ENCODE measurements at regions not wholly inside any gene's neighbourhood (a gene's known extent, or its start where the extent isn't known, plus 50 kb on each side); places are given as distances from the start of the nearest gene placed in this dataset.

DNA sequence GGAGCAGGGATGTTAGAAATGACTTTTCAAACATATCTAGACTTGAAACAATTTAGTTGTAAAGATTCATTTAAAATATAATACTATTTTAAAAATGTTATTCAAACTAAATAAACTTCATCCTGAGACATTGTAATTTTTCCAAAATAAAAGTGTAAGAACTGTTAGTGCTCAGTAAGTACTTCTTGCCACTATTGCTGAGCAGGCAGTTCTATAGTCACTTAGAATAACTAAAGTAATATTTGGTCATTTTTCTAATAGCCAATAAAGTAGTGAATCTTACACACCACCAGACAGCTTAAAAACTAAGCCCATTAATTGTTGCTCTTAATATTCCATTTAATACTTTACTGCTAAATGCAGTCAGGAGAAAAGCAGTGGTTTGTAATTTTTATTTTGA, 1120.0 kb upstream of the CDH10 start:
- DNase-seq, result no peak
- H4K20me1 ChIP-seq (ENCODE audit: low read length), result no peaks in the 10 kb centered on the region
- H3K9ac ChIP-seq (ENCODE audit: low read length), result no peak overlapping the region
- ATAC-seq, result no peak
- no peaks in the 10 kb centered on the region for H3K9me2 ChIP-seq (replicated peaks; ENCODE audit: low read length)
- no peaks in the 10 kb centered on the region for H3K36me3 ChIP-seq (ENCODE audit: low read depth, low read length)
- no peak overlapping the region for H3K4me3 ChIP-seq (ENCODE audit: low read length)
- no peak overlapping the region for H3K27ac ChIP-seq (ENCODE audit: low read length)
- no TSS peak for BruUV-seq (replicated peaks)
- CTCF ChIA-PET, result no interaction called here
- no peaks in the 10 kb centered on the region for H3K27me3 ChIP-seq (ENCODE audit: low read length)
- POLR2A ChIA-PET (ENCODE audit: unreplicated experiment), result no interaction called here
- no peaks in the 10 kb centered on the region for H3K4me1 ChIP-seq (ENCODE audit: insufficient read depth, low read length)
- no peak overlapping the region for H2AFZ ChIP-seq (ENCODE audit: low read length)
- H3K9me3 ChIP-seq (ENCODE audit: low read length), result no peaks in the 10 kb centered on the region
- no peaks in the 10 kb centered on the region for H3K79me2 ChIP-seq (ENCODE audit: low read length)
- intact Hi-C loops (cut with micrococcal nuclease), result loop anchor here (5.0 kb wide), 1 partner anchor 938 kb away; no protein-coding TSS in a partner anchor
- H3F3A ChIP-seq (ENCODE audit: low read length, unreplicated experiment), result no peaks in the 10 kb centered on the region
- no peak overlapping the region for H3K4me2 ChIP-seq (ENCODE audit: low read length)
- TF ChIP-seq, protein P1, sequence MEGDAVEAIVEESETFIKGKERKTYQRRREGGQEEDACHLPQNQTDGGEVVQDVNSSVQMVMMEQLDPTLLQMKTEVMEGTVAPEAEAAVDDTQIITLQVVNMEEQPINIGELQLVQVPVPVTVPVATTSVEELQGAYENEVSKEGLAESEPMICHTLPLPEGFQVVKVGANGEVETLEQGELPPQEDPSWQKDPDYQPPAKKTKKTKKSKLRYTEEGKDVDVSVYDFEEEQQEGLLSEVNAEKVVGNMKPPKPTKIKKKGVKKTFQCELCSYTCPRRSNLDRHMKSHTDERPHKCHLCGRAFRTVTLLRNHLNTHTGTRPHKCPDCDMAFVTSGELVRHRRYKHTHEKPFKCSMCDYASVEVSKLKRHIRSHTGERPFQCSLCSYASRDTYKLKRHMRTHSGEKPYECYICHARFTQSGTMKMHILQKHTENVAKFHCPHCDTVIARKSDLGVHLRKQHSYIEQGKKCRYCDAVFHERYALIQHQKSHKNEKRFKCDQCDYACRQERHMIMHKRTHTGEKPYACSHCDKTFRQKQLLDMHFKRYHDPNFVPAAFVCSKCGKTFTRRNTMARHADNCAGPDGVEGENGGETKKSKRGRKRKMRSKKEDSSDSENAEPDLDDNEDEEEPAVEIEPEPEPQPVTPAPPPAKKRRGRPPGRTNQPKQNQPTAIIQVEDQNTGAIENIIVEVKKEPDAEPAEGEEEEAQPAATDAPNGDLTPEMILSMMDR (conservative IDR thresholded peaks at IDR 0.05; ENCODE audit: low read depth, low read length), result no peak

DNA sequence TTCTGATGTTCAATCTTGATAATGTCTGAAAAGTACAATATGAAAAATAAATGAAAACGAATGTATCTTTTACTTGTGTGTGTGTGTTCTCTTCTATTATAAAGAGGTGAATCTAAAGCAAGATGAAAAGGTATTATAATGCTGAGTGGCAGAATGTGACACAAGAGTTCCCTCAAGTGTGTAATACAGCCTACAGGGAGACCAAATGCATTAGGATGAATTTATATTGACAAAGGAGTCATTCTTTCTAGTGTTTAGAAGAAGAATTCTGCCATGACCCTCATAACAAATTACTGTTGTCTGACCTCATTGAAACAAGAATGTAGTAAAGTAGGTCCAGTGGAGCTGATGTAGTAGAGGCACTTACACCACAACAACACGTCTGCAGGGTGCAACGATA, 1119.0 kb upstream of the CDH10 start:
- H3K4me1 ChIP-seq (ENCODE audit: insufficient read depth, low read length), result no peaks in the 10 kb centered on the region
- H3K9ac ChIP-seq (ENCODE audit: low read length), result no peak overlapping the region
- H3K79me2 ChIP-seq (ENCODE audit: low read length), result no peaks in the 10 kb centered on the region
- H3K4me2 ChIP-seq (ENCODE audit: low read length), result no peak overlapping the region
- CTCF ChIA-PET, result no interaction called here
- H3K9me3 ChIP-seq (ENCODE audit: low read length), result no peaks in the 10 kb centered on the region
- peak overlapping the region; percentile 64 for H2AFZ ChIP-seq (ENCODE audit: low read length)
- no peaks in the 10 kb centered on the region for H3K9me2 ChIP-seq (replicated peaks; ENCODE audit: low read length)
- no TSS peak for BruUV-seq (replicated peaks)
- DNase-seq (no peak), ATAC-seq (0 out of 2 replicates have a peak, but pooled peaks have one; percentile 27)
- H3F3A ChIP-seq (ENCODE audit: low read length, unreplicated experiment), result no peaks in the 10 kb centered on the region
- no peaks in the 10 kb centered on the region for H3K27me3 ChIP-seq (ENCODE audit: low read length)
- H3K27ac ChIP-seq (ENCODE audit: low read length), result no peak overlapping the region
- no peaks in the 10 kb centered on the region for H3K36me3 ChIP-seq (ENCODE audit: low read depth, low read length)
- H4K20me1 ChIP-seq (ENCODE audit: low read length), result no peaks in the 10 kb centered on the region
- TF ChIP-seq, protein P1 (conservative IDR thresholded peaks at IDR 0.05; ENCODE audit: low read depth, low read length), result no peak
- TF ChIP-seq EZH2phosphoT487 (IDR thresholded peaks at IDR 0.05; ENCODE audit: borderline replicate concordance, low read length) (no peak), EZH2 (IDR thresholded peaks at IDR 0.05; ENCODE audit: low read length, unreplicated experiment) (no peak)
- POLR2A ChIA-PET (ENCODE audit: unreplicated experiment), result interaction anchor here (0.6 kb wide), 1 partner anchor 35 kb away, joined by 3 read pairs; no protein-coding TSS in a partner anchor
- intact Hi-C loops (cut with micrococcal nuclease), result no loop called here
- H3K4me3 ChIP-seq (ENCODE audit: low read length), result no peak overlapping the region

DNA sequence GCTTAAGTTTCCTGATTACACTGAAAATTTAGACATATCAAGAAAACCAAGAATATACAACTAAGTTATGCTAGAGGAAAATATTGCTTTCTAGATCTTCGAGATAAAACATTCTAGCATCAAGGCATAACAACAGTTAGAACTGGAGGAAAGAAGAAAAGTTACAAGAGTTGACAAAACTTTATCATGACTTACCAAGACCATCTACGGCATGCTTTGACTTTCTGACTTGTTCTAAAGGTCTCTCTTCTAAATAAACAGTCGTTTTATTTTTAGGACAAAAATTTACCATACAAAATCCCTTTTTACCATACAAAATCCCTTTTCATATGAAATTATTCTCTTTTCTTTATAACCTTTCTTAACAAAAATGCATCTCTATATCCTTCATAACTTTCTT, 1110.1 kb upstream of the CDH10 start:
- H3K9ac ChIP-seq (ENCODE audit: low read length), result no peak overlapping the region
- peaks cover 39% of the 10 kb centered on the region; the same call in 1 of the 2 replicates for H3K9me3 ChIP-seq (ENCODE audit: low read length)
- H3K27me3 ChIP-seq (ENCODE audit: low read length), result no peaks in the 10 kb centered on the region
- CTCF ChIA-PET, result no interaction called here
- DNase-seq (peak; percentile 36), ATAC-seq (no peak)
- H3F3A ChIP-seq (ENCODE audit: low read length, unreplicated experiment), result no peaks in the 10 kb centered on the region
- no peak overlapping the region for H2AFZ ChIP-seq (ENCODE audit: low read length)
- no peaks in the 10 kb centered on the region for H3K79me2 ChIP-seq (ENCODE audit: low read length)
- no peaks in the 10 kb centered on the region for H3K4me1 ChIP-seq (ENCODE audit: insufficient read depth, low read length)
- POLR2A ChIA-PET (ENCODE audit: unreplicated experiment), result no interaction called here
- no peak overlapping the region for H3K4me2 ChIP-seq (ENCODE audit: low read length)
- TF ChIP-seq EZH2phosphoT487 (IDR thresholded peaks at IDR 0.05; ENCODE audit: borderline replicate concordance, low read length) (no peak), EZH2 (IDR thresholded peaks at IDR 0.05; ENCODE audit: low read length, unreplicated experiment) (no peak)
- TF ChIP-seq, protein P1 (conservative IDR thresholded peaks at IDR 0.05; ENCODE audit: low read depth, low read length), result no peak
- H3K27ac ChIP-seq (ENCODE audit: low read length), result no peak overlapping the region
- no peaks in the 10 kb centered on the region; the same call in 1 of the 2 replicates for H3K36me3 ChIP-seq (ENCODE audit: low read depth, low read length)
- no TSS peak for BruUV-seq (replicated peaks)
- no peak overlapping the region for H3K4me3 ChIP-seq (ENCODE audit: low read length)
- H3K9me2 ChIP-seq (replicated peaks; ENCODE audit: low read length), result no peaks in the 10 kb centered on the region
- no peaks in the 10 kb centered on the region for H4K20me1 ChIP-seq (ENCODE audit: low read length)
- intact Hi-C loops (cut with micrococcal nuclease), result no loop called here
